H1 (cell line): ENCODE measurements at regions not wholly inside any gene's neighbourhood (a gene's known extent, or its start where the extent isn't known, plus 50 kb on each side); places are given as distances from the start of the nearest gene placed in this dataset.

Experiments used
- CTCF ChIA-PET: fragments of 300-600 bp; sonication (Branson Sonifier 250); formaldehyde crosslinking; loops from one replicate; lab custom pipeline; 2021; ENCODE audit not compliant: partially characterized antibody; lab: Charles Lee
- POLR2A ChIA-PET: fragments of 300-600 bp; sonication (Branson Sonifier 250); formaldehyde crosslinking; loops from one replicate; lab custom pipeline; 2021; ENCODE audit warnings: inconsistent platforms; ENCODE audit not compliant: partially characterized antibody; lab: Charles Lee
- DNase-seq, 2 experiments: peaks; one replicate each; pipeline versions ENCODE4 v3.0.0 to v3.0.0-alpha.2; 2010 to 2022; ENCODE audit warnings: low spot score in 2 of 2, low read depth in 1 of 2, mixed read lengths in 1 of 2
- FAIRE-seq: peaks from 2 replicates; lab custom pipeline; 2011; peaks lifted over from hg19 to GRCh38; lab: Jason Lieb, UNC
- H2AFZ ChIP-seq: 2 replicates; pipeline ENCODE4 v1.8.1; 2012; ENCODE audit warnings: low read length, inconsistent platforms
- H2AK5ac ChIP-seq: 2 replicates; pipeline ENCODE4 v1.6.1; 2013; ENCODE audit warnings: low read depth, low read length
- H2BK120ac ChIP-seq: replicated peaks from 2 replicates; pipeline ENCODE3; 2013; ENCODE audit warnings: low read depth, low read length, inconsistent platforms
- H2BK12ac ChIP-seq: 2 replicates; pipeline ENCODE4 v1.6.1; 2013; ENCODE audit warnings: low read depth, low read length
- H2BK15ac ChIP-seq: 2 replicates; pipeline ENCODE4 v1.6.1; 2013; ENCODE audit warnings: low read length
- H2BK20ac ChIP-seq: 2 replicates; pipeline ENCODE4 v1.6.1; 2013; ENCODE audit warnings: low read length
- H2BK5ac ChIP-seq: 2 replicates; pipeline ENCODE4 v1.6.1; 2013; ENCODE audit warnings: low read depth, low read length
- H3K14ac ChIP-seq: 2 replicates; pipeline ENCODE4 v1.6.1; 2013; ENCODE audit warnings: inconsistent platforms; ENCODE audit not compliant: insufficient read length
- H3K18ac ChIP-seq: 2 replicates; pipeline ENCODE4 v1.6.1; 2013; ENCODE audit warnings: low read length; ENCODE audit errors: extremely low read depth
- H3K23ac ChIP-seq: 2 replicates; pipeline ENCODE4 v1.6.1; 2013; ENCODE audit warnings: inconsistent platforms; ENCODE audit not compliant: insufficient read length
- H3K23me2 ChIP-seq: 2 replicates; pipeline ENCODE4 v1.6.1; 2013; ENCODE audit warnings: low read depth, low read length
- H3K27ac ChIP-seq: 2 replicates; pipeline ENCODE4 v1.6.1; 2011; ENCODE audit warnings: low read depth, low read length, inconsistent platforms
- H3K27me3 ChIP-seq, 4 experiments: replicated peaks in 1 of 4; 1 replicate in 1 of 4; 2 replicates in 3 of 4; pipeline versions ENCODE4 v1.6.1 to v1.8.1; 2011 to 2013; ENCODE audit warnings: low read length in 3 of 4, mild to moderate bottlenecking in 3 of 4, inconsistent platforms in 2 of 4, mixed read lengths in 2 of 4, moderate library complexity in 1 of 4; ENCODE audit not compliant: control insufficient read depth in 3 of 4, insufficient read depth in 3 of 4; ENCODE audit errors: extremely low read depth in 1 of 4
- H3K36me3 ChIP-seq, 4 experiments: 2 replicates each; pipeline versions ENCODE4 v1.6.1 to v1.8.1; 2011 to 2013; ENCODE audit warnings: mild to moderate bottlenecking in 4 of 4, low read length in 3 of 4, moderate library complexity in 2 of 4, control low read depth in 1 of 4, inconsistent platforms in 1 of 4; ENCODE audit not compliant: insufficient read depth in 4 of 4, control insufficient read depth in 2 of 4
- H3K4ac ChIP-seq: replicated peaks from 2 replicates; pipeline ENCODE3; 2013; ENCODE audit warnings: low read length, low read depth, mixed read lengths, inconsistent platforms; ENCODE audit not compliant: insufficient read length
- H3K4me1 ChIP-seq, 4 experiments: replicated peaks in 1 of 4; 1 replicate in 1 of 4; 2 replicates in 3 of 4; pipeline versions ENCODE4 v1.6.1 to v1.8.1; 2011 to 2013; ENCODE audit warnings: low read length in 3 of 4, inconsistent platforms in 2 of 4, mixed read lengths in 1 of 4; ENCODE audit not compliant: insufficient read depth in 4 of 4, control insufficient read depth in 3 of 4
- H3K4me2 ChIP-seq, 2 experiments: 2 replicates each; pipeline versions ENCODE4 v1.6.1 to v1.8.1; 2011 to 2013; ENCODE audit warnings: low read depth in 2 of 2, low read length in 2 of 2, control low read depth in 1 of 2, inconsistent platforms in 1 of 2, mild to moderate bottlenecking in 1 of 2; ENCODE audit not compliant: insufficient read depth in 1 of 2
- H3K4me3 ChIP-seq, 4 experiments: fragments of 200-600, 300-600 bp in 1 of 4; sonication (generic), shearing (Covaris generic), sonication (Bioruptor Twin) in 1 of 4; 2 replicates each; pipeline versions ENCODE4 v1.5.1 to v1.8.1; 2011 to 2016; ENCODE audit warnings: low read length in 4 of 4, low read depth in 3 of 4, control low read depth in 2 of 4, inconsistent platforms in 2 of 4, mild to moderate bottlenecking in 2 of 4, mixed read lengths in 1 of 4, moderate library complexity in 1 of 4; ENCODE audit not compliant: insufficient read depth in 2 of 4; ENCODE audit errors: extremely low read depth in 1 of 4
- H3K56ac ChIP-seq: replicated peaks from 2 replicates; pipeline ENCODE3; 2013; ENCODE audit warnings: low read depth, mild to moderate bottlenecking, mixed read lengths, low read length, inconsistent platforms; ENCODE audit not compliant: insufficient read length
- H3K79me1 ChIP-seq: 2 replicates; pipeline ENCODE4 v1.6.1; 2013; ENCODE audit warnings: low read depth, low read length, control low read depth
- H3K79me2 ChIP-seq, 2 experiments: 2 replicates each; pipeline versions ENCODE4 v1.6.1 to v1.8.1; 2012 to 2013; ENCODE audit warnings: low read length in 2 of 2, mild to moderate bottlenecking in 2 of 2, inconsistent platforms in 1 of 2; ENCODE audit not compliant: insufficient read depth in 2 of 2, control insufficient read depth in 1 of 2
- H3K9ac ChIP-seq, 4 experiments: replicated peaks in 1 of 4; 1 replicate in 1 of 4; 2 replicates in 3 of 4; pipeline versions ENCODE4 v1.6.1 to v1.8.1; 2011 to 2013; ENCODE audit warnings: low read depth in 3 of 4, low read length in 3 of 4, control low read depth in 2 of 4, mild to moderate bottlenecking in 2 of 4, moderate library complexity in 2 of 4, inconsistent platforms in 1 of 4; ENCODE audit errors: extremely low read depth in 1 of 4
- H3K9me3 ChIP-seq, 2 experiments: 2 replicates each; pipeline versions ENCODE4 v1.6.1 to v1.8.1; 2012 to 2013; ENCODE audit warnings: mild to moderate bottlenecking in 2 of 2, moderate library complexity in 2 of 2, control low read depth in 1 of 2, inconsistent platforms in 1 of 2, low read depth in 1 of 2, low read length in 1 of 2, mixed read lengths in 1 of 2; ENCODE audit not compliant: insufficient read depth in 2 of 2
- H4K20me1 ChIP-seq, 2 experiments: replicated peaks in 1 of 2; 2 replicates each; pipeline versions ENCODE3 to v1.8.1; 2011 to 2013; ENCODE audit warnings: inconsistent platforms in 2 of 2, low read length in 2 of 2, mild to moderate bottlenecking in 1 of 2; ENCODE audit not compliant: insufficient read depth in 2 of 2, control insufficient read depth in 1 of 2
- H4K5ac ChIP-seq: 2 replicates; pipeline ENCODE4 v1.6.1; 2013; ENCODE audit warnings: low read length, low read depth, mixed read lengths, inconsistent platforms; ENCODE audit not compliant: insufficient read length
- H4K8ac ChIP-seq: 2 replicates; pipeline ENCODE4 v1.8.0; 2013; ENCODE audit warnings: mild to moderate bottlenecking, moderate library complexity, low read length, inconsistent platforms; ENCODE audit not compliant: insufficient read depth; ENCODE audit errors: extremely low read depth
- H4K91ac ChIP-seq: replicated peaks from 2 replicates; pipeline ENCODE3; 2013; ENCODE audit warnings: low read length, mixed read lengths, inconsistent platforms; ENCODE audit not compliant: insufficient read length
- JUND ChIP-seq: IDR thresholded peaks from 2 replicates; pipeline ENCODE4 v1.6.1; 2011; ENCODE audit warnings: mild to moderate bottlenecking, improper control_type of control experiment, low read length
- TEAD4 ChIP-seq: IDR thresholded peaks from 2 replicates; pipeline ENCODE4 v1.6.1; 2012; ENCODE audit warnings: low read depth, low read length, inconsistent platforms, mixed read lengths
- WGBS, 2 experiments: shearing (Covaris generic) in 1 of 2; methylation state at CpG; one replicate each; pipeline versions ENCODE4 v1.1.6 to v1.1.7; 2013 to 2015; ENCODE audit warnings: low lambda C conversion rate in 2 of 2, mixed read lengths in 2 of 2, inconsistent platforms in 1 of 2, low coverage in 1 of 2, missing lambda C conversion rate in 1 of 2; ENCODE audit not compliant: insufficient replicate concordance in 2 of 2, insufficient coverage in 1 of 2, insufficient read length in 1 of 2; ENCODE audit errors: extremely low coverage in 1 of 2, missing lambda C conversion rate in 1 of 2; 5-methylcytosine and 5-hydroxymethylcytosine counted together

- Histone ChIP-seq H3K4me1 (peaks cover 0 to 16% (median 5%) of the 10 kb centered on the region in 4 experiments; a peak in 6 of 7 replicates), H3K4ac (no peak overlapping the region), H2AK5ac (no peak overlapping the region), H3K79me1 (no peaks in the 10 kb centered on the region), H3K4me3 (no peak overlapping the region), H3K27ac (no peak overlapping the region), H4K8ac (no peak overlapping the region), H3K56ac (no peak overlapping the region), H3K36me3 (no peaks in the 10 kb centered on the region), H3K18ac (no peak overlapping the region), H3K9ac (no peak overlapping the region), H4K5ac (no peak overlapping the region), H4K91ac (no peak overlapping the region), H3K9me3 (no peaks in the 10 kb centered on the region), H3K27me3 (peaks cover 2 to 4% (median 2%) of the 10 kb centered on the region in 4 experiments; a peak in 5 of 7 replicates), H4K20me1 (no peaks in the 10 kb centered on the region), H2BK15ac (no peak overlapping the region), H3K23me2 (no peaks in the 10 kb centered on the region; the same call in 1 of the 2 replicates), H2BK20ac (no peak overlapping the region), H3K79me2 (no peaks in the 10 kb centered on the region), H2BK120ac (no peak overlapping the region), H2BK12ac (no peak overlapping the region), H3K14ac (no peak overlapping the region), H3K4me2 (peak overlapping the region; percentile 1 to 9; a peak in 1 of 4 replicates), H2BK5ac (no peak overlapping the region), H3K23ac (no peak overlapping the region), H2AFZ (no peak overlapping the region)
- CTCF ChIA-PET: interaction anchor here (0.5 to 11.3 kb wide), 10 partner anchors 6 to 704 kb away, joined by 3 to 107 read pairs (median 4); no protein-coding TSS in a partner anchor
- FAIRE-seq (no peak), DNase-seq (peak; percentile 39 to 49)
- POLR2A ChIA-PET: no interaction called here
- 38% methylated on average over 5 of the region's 5 CpGs; no CpG with 5 or more reads in 1 of the 2 experiments for WGBS, 2 experiments
- TF ChIP-seq TEAD4: 0 out of 2 replicates have a peak, but pooled peaks have one; percentile 14
- peak; percentile 57; the same call in 1 of the 2 replicates for TF ChIP-seq JUND
Observed at GRCh38 chr2:176646033-176646615, 376.9 kb downstream of the MTX2 start.
